CD4-positive, alpha-beta T cell treated with Interleukin-10 for 1 hour (primary cell): ENCODE measurements at regions not wholly inside any gene's neighbourhood (a gene's known extent, or its start where the extent isn't known, plus 50 kb on each side); places are given as distances from the start of the nearest gene placed in this dataset.

Experiments
- DNase-seq: peaks from one replicate; pipeline ENCODE4 v3.0.0-alpha.2; 2020

GRCh38 chr3:124560666-124561215 is 169.5 kb upstream of the UMPS start:
- DNase-seq, result no peak

- DNase-seq, result no peak
Measured at GRCh38 chr3:124562769-124563168, 167.5 kb upstream of the UMPS start.

- no peak for DNase-seq
Measured at GRCh38 chr3:124563376-124563775, 166.9 kb upstream of the UMPS start.

- peak; percentile 63 for DNase-seq
Measured at GRCh38 chr3:124565013-124565412, 165.2 kb upstream of the UMPS start.

DNA sequence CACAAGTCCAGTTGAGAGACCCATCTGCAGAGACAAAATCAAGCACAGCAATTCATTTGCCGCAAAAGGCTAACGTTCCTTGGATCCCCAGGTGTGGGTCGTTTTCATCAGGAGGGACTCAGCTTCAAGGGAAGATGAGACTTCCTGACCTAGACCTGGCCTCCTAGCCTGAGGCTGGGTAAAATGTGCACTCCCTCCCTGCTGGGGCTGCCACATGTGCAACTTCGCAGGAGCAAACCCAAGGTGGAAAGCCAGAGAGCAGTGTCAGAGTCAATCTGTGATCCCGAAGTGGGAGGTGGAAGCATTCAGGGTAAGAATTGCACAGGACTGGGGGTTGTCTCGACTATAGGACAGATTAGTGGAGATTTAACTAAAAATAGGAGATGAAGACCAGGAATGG is 164.7 kb upstream of the UMPS start:
- no peak for DNase-seq

- no peak for DNase-seq
Measured at GRCh38 chr3:124566701-124567100, 163.6 kb upstream of the UMPS start.

- DNase-seq, result no peak
Measured at GRCh38 chr3:124567179-124567578, 163.1 kb upstream of the UMPS start.

- no peak for DNase-seq
Measured at GRCh38 chr3:124569761-124570160, 160.5 kb upstream of the UMPS start.

DNA sequence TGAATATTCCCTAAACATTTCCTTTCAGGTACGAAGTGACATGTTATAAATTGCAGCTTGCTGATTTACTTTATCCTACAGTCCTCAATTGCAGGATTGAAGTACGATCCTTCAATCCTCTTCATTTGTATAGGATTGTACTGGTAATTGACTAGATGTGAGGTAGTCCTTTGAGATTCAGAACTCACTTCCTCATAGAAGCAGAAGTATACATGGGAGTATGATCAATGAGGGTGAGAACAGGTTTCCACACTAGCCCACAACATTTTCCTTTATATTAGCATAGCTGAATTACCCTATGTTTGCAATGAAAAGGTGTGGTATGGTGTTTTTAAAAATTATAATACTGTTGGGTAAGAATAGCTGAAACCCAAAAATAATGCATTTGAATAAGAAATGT is 160.0 kb upstream of the UMPS start:
- no peak for DNase-seq

- no peak for DNase-seq
Measured at GRCh38 chr3:124572851-124573405, 157.3 kb upstream of the UMPS start.

GRCh38 chr3:124574012-124574411 is 156.2 kb upstream of the UMPS start:
- DNase-seq, result no peak

DNA sequence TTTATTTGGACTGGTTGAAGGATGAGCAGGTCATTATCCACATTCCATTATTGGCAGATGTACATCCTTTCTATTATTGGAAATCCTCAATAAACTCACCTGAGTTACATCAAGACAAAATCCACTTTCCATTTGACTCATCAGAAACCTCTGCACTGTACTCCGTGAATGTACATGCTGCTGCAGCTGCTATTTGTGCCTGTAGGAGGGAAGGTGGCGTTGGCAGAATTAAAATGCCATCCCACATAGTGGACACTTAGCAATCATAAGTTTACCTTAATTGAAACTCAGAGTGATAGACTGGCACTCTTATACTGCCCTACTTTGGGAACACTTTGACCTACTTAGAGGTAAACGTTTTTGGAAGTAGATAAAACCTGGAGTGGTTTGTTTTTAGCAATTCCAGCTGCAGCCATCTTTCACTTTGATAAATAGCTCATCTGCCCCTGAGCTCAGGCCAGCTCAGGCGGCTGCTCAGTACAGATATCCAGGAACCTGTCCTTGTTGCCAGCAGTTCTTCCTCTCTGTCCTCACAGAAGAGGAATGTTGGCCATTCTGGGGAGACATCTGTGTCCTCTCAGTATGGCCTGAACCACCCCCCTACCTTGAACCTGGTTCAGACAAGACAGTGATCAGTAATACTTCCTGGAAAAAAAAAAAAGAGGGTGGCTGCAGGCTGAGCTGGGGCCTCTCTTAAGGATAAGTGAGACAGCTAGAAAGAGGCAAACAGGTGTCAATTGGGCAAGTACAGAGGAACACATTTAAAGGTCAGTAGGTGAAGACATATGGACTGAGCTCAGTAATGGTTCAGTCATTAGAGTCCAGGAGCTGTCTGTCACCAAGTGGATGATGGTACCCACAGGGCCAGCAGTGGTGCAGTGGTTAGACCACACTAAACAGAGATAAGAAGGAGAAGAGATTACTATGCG is 153.4 kb upstream of the UMPS start:
- no peak for DNase-seq

DNA sequence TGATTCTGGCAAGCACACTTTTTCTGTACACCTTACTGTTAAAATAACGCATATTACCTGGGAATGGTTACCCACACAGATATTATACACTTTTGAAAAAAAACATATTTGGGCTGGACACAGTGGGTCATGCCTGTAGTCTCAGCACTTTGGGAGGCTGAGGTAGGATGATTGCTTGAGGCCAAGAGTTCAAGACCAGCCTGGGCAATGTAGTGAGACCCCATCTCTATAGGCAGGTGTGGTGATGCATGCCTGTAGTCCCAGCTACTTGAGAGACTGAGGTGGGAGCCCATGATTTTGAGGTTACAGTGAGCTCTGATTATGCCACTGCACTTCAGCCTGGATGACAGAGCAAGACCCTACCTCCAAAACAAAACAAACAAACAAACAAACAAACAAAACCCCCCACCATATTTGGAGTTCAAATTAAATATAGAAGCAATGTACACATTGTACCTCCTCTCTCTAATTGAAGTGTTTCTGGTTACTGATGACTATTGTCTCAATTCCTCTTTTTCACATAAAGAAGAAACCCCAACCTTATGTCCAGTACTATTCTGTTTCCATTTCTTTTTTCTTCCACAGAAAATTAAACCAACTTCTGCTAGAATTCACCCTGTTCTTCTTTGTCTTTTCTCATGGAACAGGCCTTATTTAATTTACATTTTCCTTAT is 152.6 kb upstream of the UMPS start:
- DNase-seq, result no peak

GRCh38 chr3:124579641-124580040 is 150.6 kb upstream of the UMPS start:
- no peak for DNase-seq

- no peak for DNase-seq
Measured at GRCh38 chr3:124582196-124582595, 148.1 kb upstream of the UMPS start.

GRCh38 chr3:124582621-124583395 is 147.4 kb upstream of the UMPS start:
- no peak for DNase-seq

DNA sequence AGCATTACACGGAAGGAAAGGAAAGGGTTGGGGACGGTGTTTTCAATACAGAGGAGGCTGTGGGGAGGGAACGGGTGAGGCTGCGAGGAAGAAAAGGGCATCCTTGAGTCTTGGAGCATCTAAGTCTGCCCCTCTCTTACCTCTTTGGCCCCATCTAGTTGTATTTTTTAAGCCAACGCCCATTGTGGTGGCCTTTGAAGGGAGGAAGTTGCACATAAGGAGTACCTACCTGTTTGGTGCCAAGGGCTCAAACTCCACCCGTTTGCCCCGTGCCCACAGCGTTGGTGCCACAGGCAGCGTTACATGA is 146.1 kb upstream of the UMPS start:
- DNase-seq, result peak; percentile 45

DNA sequence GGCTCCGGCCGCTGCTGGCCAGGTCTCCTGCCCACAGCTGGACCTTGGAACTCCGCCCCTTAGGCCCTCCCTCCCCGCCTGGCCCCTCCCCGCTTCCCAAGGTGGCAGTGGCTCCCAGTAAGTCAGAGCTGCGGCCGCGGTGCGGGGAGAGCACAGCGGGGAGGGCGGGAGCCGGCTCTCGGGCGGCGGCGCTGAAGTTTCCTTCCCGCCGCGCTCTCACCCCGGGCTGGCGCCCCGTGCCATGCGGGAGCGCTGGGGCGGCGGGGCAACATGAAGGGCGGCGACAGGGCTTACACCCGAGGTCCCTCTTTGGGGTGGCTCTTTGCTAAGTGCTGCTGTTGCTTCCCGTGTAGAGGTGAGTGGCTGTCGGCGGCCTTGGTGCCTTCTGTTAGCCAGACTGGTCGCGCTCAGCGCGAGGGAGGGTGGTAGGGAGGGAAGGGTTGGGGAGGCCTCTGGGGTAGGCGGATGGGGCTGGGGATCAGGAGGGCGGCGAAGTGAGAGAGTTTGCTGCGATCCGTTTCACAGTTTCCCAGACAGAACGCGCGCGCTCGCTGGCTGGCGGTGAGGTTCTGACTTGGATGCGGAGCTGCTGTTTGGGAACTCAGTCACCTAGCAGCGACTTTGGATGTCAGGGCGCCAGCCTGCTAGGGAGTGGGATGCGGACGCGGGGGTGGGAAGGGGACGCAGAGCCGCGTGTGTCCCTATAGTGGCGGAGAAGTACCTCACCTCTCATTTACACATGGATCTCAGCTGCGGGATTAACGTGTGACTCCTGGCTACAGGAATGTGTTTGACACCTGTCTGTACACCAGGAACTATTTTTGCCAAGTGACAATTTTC is 145.5 kb upstream of the UMPS start:
- peak; percentile 31 for DNase-seq

- no peak for DNase-seq
Measured at GRCh38 chr3:124586126-124587052, 143.9 kb upstream of the UMPS start.

DNA sequence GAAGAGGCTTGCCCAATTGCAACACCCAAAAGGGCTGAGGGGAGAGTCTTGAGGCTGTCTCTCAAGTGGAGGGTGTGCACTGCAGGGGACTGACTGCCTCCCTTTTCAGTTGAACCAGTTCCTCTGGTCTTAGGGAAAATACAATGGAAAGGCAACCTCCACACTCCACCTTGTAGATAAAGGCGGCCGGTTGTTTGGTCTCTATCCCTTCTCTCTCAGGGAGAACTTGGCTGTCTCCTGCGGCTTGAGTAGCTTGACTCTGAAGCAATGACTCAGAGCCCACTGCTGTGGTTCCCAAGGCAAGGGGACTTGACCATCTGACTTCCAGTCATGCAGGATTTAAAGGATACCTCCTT is 143.2 kb upstream of the UMPS start:
- no peak for DNase-seq

DNA sequence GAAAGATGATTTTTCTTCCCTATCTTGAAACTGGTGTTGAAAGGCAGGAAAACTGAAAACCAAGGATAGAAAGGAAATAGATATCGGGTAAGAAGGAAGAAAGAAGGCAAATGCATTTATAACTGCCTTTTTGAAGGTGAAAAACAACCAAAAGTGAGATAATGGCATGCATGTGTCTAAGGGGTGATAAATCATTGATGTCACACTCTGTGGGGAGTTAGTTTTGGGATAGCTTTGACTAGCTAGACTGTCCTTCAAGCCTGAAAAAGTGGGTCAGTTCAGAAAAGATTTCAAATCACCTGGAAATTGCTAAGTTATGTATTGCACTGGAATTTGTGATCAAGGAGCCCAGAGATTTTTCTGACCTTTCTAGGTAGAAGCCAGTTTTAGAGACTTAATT is 142.2 kb upstream of the UMPS start:
- no peak for DNase-seq
